Adipocyte (in vitro differentiated cells): ENCODE measurements at regions not wholly inside any gene's neighbourhood (a gene's known extent, or its start where the extent isn't known, plus 50 kb on each side); places are given as distances from the start of the nearest gene placed in this dataset.

Experiments
- DNase-seq: peaks from one replicate; pipeline ENCODE4 v3.0.0-alpha.2; 2015; ENCODE audit warnings: low read depth
- H3K27me3 ChIP-seq: replicated peaks from 2 replicates; pipeline ENCODE4 v1.7.0; 2013; ENCODE audit warnings: mild to moderate bottlenecking, low read length, moderate library complexity; ENCODE audit not compliant: control insufficient read depth, insufficient read depth
- H3K36me3 ChIP-seq: 2 replicates; pipeline ENCODE4 v1.7.0; 2013; ENCODE audit warnings: low read length, mild to moderate bottlenecking, moderate library complexity; ENCODE audit not compliant: control insufficient read depth, insufficient read depth, severe bottlenecking
- H3K4me1 ChIP-seq: 2 replicates; pipeline ENCODE4 v1.7.0; 2013; ENCODE audit warnings: mild to moderate bottlenecking, low read length, moderate library complexity; ENCODE audit not compliant: control insufficient read depth, insufficient read depth
- H3K4me3 ChIP-seq: 2 replicates; pipeline ENCODE4 v1.7.0; 2013; ENCODE audit warnings: mild to moderate bottlenecking, low read length, moderate library complexity
- H3K9ac ChIP-seq: 2 replicates; pipeline ENCODE4 v1.7.0; 2013; ENCODE audit warnings: mild to moderate bottlenecking, low read length, moderate library complexity
- H3K9me3 ChIP-seq: 2 replicates; pipeline ENCODE4 v1.7.0; 2013; ENCODE audit warnings: mild to moderate bottlenecking, low read length, moderate library complexity; ENCODE audit not compliant: control insufficient read depth

DNA sequence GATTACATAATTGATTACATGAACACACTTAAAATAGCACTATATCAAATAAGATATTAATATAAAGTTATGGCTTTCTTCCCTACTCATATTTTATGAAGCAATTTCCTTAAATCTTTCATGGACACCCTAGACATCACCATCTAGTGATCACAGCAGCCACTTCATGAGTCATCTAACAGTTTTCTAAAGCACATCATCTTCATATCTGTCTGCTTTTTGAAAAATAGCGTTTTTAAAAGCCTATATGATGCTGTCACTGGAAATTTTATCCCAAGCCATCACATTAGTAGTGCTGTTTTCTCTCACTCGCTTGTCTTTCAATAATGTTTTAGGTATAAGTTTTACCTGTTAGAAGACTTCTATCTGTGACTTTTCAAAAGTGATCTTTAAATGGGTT, 326.1 kb downstream of the SLITRK6 start:
- H3K36me3 ChIP-seq = no peaks in the 10 kb centered on the region
- DNase-seq = no peak
- no peaks in the 10 kb centered on the region for H3K27me3 ChIP-seq
- H3K4me3 ChIP-seq = no peak overlapping the region
- H3K9me3 ChIP-seq = no peaks in the 10 kb centered on the region
- H3K9ac ChIP-seq = no peak overlapping the region
- H3K4me1 ChIP-seq = no peaks in the 10 kb centered on the region

DNA sequence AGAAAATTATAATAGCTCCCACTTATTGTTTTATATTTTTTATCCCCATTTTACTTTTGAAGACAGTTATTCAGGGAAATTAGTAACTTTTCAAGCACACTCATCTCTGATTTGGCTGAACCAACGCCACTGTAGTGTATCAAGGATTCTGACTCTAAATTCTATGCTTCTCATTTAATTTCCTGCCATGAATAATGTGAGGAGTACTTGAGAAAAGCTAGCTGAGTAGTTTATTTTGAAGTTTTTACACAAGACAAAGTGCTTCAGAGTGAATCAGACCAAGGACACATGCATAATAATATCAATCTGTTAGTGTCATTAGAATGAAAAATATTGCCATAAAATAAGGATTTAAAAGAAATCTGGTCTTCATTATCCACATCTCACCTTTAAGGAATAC, 329.9 kb downstream of the SLITRK6 start:
- Histone ChIP-seq H3K4me1 (no peaks in the 10 kb centered on the region), H3K9ac (no peak overlapping the region), H3K4me3 (no peak overlapping the region), H3K27me3 (no peaks in the 10 kb centered on the region), H3K36me3 (no peaks in the 10 kb centered on the region), H3K9me3 (no peaks in the 10 kb centered on the region)
- no peak for DNase-seq

DNA sequence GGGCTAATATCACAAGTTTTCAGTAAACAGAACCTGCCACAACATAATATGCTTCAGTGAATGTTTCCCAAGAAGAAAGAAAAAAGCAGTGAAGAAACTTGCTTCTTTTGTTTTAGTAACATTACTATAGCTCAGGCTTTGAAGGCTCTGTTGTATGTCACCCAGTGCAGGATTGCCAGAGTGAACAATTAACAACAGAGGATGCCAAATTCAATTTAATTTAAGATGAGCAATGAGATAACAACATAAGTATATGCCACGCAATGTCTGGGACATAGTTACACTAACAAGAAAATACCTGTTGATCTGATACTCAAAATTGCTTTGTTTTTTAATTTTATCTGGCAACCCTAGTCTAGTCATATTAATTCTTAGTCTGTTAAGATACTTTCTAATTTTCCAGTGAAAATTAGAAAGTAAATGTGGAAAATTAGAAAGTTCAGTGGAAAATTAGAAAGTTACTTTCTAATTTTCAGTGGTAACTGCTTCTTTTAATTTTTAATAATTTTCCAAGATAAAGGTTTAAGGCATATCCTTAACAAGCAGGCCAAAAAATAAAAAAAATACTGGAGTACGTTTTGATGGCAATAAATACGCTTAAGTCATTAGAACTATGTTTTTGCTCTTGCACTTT, 336.3 kb downstream of the SLITRK6 start:
- H3K27me3 ChIP-seq = no peaks in the 10 kb centered on the region
- no peak overlapping the region for H3K4me3 ChIP-seq
- H3K9ac ChIP-seq = no peak overlapping the region
- no peaks in the 10 kb centered on the region for H3K36me3 ChIP-seq
- H3K4me1 ChIP-seq = no peaks in the 10 kb centered on the region
- peak; percentile 31 for DNase-seq
- H3K9me3 ChIP-seq = no peaks in the 10 kb centered on the region

DNA sequence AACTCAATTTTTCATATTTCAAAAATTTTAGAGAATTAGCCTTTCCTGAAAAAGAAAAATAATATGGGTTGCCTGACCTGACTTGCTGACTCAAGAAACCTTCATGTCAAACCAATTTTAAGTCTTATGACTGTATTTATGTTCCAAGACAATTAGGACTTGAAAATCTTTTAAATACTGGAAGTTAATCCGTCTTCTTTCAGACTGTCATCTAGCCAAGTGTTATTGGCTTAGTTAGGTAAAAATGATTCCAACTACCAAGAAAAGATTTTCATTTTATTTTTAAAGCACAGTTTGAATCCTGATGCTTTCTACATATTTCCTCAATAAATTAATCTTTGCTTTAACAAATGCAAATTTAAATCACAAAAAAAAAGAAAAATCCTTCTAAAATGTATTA, 337.6 kb downstream of the SLITRK6 start:
- Histone ChIP-seq H3K27me3 (no peaks in the 10 kb centered on the region), H3K9me3 (peaks cover 6% of the 10 kb centered on the region), H3K36me3 (no peaks in the 10 kb centered on the region), H3K4me1 (no peaks in the 10 kb centered on the region), H3K9ac (no peak overlapping the region), H3K4me3 (no peak overlapping the region)
- no peak for DNase-seq

DNA sequence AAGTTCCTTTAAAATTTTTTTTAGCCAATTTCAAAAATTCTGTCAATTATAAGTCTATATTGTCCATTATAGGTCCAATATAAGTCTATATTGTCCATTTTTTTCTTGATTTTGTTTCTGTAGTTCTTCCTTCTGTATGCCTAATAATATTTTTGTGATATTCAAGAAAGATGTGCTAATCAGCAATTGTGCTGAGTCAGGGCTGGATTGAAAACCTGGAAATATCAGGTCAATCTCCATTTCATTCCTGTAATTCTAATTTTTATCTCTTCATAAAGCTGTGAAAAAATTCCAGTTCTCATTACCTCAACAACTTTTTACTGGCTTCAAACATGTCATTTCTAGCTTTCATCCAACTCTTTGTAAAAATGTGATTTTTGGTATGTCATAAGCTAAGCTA, 353.7 kb downstream of the SLITRK6 start:
- no peaks in the 10 kb centered on the region for H3K9me3 ChIP-seq
- no peaks in the 10 kb centered on the region for H3K36me3 ChIP-seq
- H3K27me3 ChIP-seq = no peaks in the 10 kb centered on the region
- no peaks in the 10 kb centered on the region for H3K4me1 ChIP-seq
- H3K4me3 ChIP-seq = no peak overlapping the region
- H3K9ac ChIP-seq = no peak overlapping the region
- no peak for DNase-seq

DNA sequence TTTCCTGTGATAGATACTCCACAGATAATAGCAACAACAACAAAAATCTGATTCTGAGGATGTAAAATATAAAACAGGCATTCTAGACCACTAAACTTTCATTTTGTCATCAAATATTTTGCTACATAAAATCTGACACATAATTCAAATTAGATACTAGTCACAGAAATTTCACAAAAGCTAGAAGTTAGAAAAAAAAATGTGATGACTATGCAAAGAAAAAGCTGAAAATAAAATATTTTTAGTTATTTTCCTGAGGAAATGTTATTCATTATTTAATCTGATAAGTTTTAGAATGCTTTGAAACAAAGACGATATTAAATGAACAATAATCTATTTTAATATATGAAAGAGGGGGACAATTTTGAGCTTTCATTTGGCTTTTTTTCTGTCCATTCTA, 357.2 kb downstream of the SLITRK6 start:
- Histone ChIP-seq H3K4me1 (no peaks in the 10 kb centered on the region), H3K9me3 (no peaks in the 10 kb centered on the region), H3K4me3 (no peak overlapping the region), H3K9ac (no peak overlapping the region), H3K36me3 (no peaks in the 10 kb centered on the region), H3K27me3 (no peaks in the 10 kb centered on the region)
- no peak for DNase-seq

DNA sequence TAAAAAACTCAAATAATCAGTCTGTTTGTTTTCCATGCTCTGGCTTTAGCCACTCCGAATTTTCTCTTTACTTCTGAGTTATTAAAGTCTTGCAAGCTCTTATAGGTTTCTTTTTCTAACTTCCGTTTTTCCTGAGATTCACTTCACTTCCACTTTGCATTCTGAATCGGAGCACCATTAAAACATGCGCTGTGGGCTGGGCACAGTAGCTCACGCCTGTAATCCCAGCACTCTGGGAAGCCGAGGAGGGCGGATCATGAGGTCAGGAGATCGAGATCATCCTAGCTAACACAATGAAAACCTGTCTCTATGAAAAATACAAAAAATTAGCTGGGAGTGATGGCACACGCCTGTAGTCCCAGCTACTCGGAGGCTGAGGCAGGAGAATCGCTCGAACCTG, 357.9 kb downstream of the SLITRK6 start:
- DNase-seq = no peak
- no peak overlapping the region for H3K9ac ChIP-seq
- no peaks in the 10 kb centered on the region for H3K27me3 ChIP-seq

DNA sequence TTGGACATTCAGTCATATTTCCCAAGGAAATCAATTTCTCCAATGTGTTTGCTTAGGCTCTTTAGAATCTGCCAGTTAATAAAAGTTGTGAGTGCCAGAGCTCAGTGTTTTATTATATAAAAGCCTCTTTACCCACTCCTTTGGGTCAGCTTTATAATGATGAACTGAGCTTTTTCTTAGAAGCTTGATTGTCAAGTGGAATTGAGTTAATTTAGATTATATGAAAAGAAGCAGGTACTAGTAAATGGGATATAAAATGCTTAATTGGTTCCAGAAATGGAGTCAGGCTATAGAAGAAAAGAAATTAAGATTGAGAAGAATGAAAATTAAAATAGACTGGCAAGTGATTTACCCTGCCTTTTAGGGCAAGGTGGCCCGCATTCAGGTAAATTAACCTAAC, 363.2 kb downstream of the SLITRK6 start:
- Histone ChIP-seq H3K36me3 (no peaks in the 10 kb centered on the region), H3K9me3 (peaks cover 3% of the 10 kb centered on the region), H3K4me1 (no peaks in the 10 kb centered on the region), H3K27me3 (no peaks in the 10 kb centered on the region), H3K4me3 (no peak overlapping the region), H3K9ac (no peak overlapping the region)
- no peak for DNase-seq

More for the DNA sequence above, 357.9 kb downstream of the SLITRK6 start:
- Histone ChIP-seq H3K9me3 (no peaks in the 10 kb centered on the region), H3K4me1 (no peaks in the 10 kb centered on the region), H3K4me3 (no peak overlapping the region), H3K36me3 (no peaks in the 10 kb centered on the region)

DNA sequence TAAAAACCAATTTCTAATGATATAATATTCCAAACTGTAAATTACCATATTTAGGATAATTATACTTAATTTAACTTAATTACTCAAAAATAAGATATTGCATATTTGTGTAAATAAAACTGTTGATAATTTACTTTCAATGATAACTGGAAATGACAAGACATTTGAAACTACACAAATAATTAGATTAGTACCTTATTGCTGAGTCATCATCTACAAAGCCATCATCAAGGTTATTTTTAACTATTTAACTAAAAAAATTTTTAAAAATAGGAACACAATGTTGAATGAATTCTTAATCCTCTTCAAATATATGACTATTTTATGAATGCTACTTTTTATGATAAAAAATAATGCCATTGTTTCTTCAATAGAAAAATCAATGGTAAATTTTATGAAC, 364.3 kb downstream of the SLITRK6 start:
- no peak overlapping the region for H3K4me3 ChIP-seq
- H3K36me3 ChIP-seq = no peaks in the 10 kb centered on the region
- no peak overlapping the region for H3K9ac ChIP-seq
- peaks cover 3% of the 10 kb centered on the region for H3K9me3 ChIP-seq
- H3K4me1 ChIP-seq = no peaks in the 10 kb centered on the region
- no peaks in the 10 kb centered on the region for H3K27me3 ChIP-seq
- no peak for DNase-seq

DNA sequence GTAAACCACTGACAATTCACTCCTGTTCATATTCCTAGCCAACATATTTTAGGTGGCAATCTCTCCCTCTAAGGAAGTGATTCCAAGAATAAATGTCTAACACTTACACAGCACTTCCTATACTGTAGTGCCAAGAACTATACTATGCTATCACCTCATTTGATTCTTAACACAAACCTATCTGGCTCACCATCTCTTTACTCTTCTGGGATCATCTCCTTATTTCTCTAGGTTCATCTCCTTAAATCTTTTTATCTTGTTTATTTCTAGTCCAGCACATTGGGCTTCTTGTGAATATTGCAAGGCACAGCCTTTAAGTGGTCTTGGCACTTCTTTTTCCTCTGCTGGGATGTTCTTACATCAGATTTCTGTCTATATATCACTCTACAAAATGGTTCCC, 366.3 kb downstream of the SLITRK6 start:
- no peaks in the 10 kb centered on the region for H3K27me3 ChIP-seq

DNA sequence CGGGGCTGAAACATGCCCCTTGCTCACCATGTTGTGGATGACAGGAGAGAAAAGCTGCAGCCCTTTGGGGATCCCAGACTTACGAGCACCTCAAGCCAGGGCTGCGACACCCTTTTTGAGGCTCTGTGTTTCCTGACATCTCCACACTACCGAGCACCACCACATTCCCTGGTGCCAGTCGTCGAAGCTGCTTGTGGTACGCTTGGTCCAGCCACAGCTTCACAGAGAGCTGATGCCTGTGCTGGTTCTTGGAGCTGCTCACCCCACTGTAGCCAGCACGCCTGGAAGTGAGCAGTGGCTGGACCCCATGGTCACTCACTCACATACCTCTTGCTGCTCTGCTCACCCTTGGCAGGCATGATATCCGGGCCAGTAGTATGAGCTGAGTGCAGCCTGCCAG, 367.5 kb downstream of the SLITRK6 start:
- H3K4me1 ChIP-seq = no peaks in the 10 kb centered on the region
- no peaks in the 10 kb centered on the region for H3K27me3 ChIP-seq
- no peaks in the 10 kb centered on the region for H3K36me3 ChIP-seq
- H3K9ac ChIP-seq = no peak overlapping the region
- H3K9me3 ChIP-seq = peaks cover 3% of the 10 kb centered on the region
- no peak for DNase-seq
- no peak overlapping the region for H3K4me3 ChIP-seq

More for the DNA sequence above, 366.3 kb downstream of the SLITRK6 start:
- Histone ChIP-seq H3K9me3 (peaks cover 3% of the 10 kb centered on the region), H3K4me3 (no peak overlapping the region), H3K36me3 (no peaks in the 10 kb centered on the region), H3K9ac (no peak overlapping the region), H3K4me1 (no peaks in the 10 kb centered on the region)
- DNase-seq = no peak

DNA sequence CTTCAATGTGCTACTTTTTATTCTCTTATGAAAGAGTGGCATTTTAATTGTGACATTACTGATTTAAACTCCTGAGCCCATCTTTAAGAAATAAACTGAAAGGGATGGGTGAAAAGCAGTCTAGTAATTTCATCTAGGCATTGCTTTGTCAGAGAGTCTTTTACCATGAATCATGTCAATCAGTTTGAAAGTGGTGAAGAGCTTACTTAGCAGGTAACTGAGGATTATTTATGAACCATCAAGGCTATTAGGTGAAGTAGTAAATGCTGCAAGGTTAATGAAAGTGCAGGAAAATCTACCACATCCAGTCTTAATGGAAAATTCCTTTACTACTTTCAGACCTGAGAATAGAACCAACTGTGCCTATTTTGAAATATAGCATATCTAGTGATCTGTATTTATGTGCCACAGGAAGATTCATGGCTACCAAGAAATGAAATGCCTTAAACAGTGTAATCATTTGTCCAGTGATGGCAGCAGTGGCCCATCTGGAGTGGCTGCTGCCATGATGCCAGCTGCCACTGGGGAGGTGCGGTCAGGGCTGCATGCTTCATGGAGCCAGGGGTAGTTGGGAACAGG, 368.9 kb downstream of the SLITRK6 start:
- no peak overlapping the region for H3K9ac ChIP-seq
- H3K27me3 ChIP-seq = no peaks in the 10 kb centered on the region
- no peak for DNase-seq
- no peaks in the 10 kb centered on the region for H3K36me3 ChIP-seq
- H3K9me3 ChIP-seq = peaks cover 3% of the 10 kb centered on the region
- no peaks in the 10 kb centered on the region for H3K4me1 ChIP-seq
- no peak overlapping the region for H3K4me3 ChIP-seq
